ENCODE measurements at regions not wholly inside any gene's neighbourhood (a gene's known extent, or its start where the extent isn't known, plus 50 kb on each side); places are given as distances from the start of the nearest gene placed in this dataset.
A peak's percentile ranks its signal among the peaks of the same experiment; 100 is the strongest.

DNA sequence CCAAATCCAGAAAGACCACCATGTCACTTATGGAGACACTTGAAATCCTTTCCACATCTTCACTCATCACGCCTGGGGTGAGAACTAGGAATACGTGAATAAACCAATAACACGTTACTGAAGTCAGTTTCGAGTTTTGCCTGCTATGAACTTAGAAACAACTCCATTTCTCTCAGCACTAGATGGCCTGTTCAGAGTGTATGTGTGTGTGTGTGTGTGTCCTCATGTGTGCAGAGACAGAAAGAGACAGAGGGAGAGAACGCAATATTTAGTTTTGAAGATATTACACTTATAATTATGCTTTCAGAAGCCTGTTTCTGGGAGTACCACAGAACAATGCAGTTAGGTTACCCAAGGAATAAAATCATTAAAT lies 81.2 kb upstream of the CCN6 start:
- no peak for DNase-seq
- no peaks in the 10 kb centered on the region for H3K27me3 ChIP-seq (ENCODE audit: insufficient read depth, low read depth, severe bottlenecking)
- no peak overlapping the region for H3K27ac ChIP-seq
- H3K36me3 ChIP-seq: no peaks in the 10 kb centered on the region
- TF ChIP-seq, protein P1, sequence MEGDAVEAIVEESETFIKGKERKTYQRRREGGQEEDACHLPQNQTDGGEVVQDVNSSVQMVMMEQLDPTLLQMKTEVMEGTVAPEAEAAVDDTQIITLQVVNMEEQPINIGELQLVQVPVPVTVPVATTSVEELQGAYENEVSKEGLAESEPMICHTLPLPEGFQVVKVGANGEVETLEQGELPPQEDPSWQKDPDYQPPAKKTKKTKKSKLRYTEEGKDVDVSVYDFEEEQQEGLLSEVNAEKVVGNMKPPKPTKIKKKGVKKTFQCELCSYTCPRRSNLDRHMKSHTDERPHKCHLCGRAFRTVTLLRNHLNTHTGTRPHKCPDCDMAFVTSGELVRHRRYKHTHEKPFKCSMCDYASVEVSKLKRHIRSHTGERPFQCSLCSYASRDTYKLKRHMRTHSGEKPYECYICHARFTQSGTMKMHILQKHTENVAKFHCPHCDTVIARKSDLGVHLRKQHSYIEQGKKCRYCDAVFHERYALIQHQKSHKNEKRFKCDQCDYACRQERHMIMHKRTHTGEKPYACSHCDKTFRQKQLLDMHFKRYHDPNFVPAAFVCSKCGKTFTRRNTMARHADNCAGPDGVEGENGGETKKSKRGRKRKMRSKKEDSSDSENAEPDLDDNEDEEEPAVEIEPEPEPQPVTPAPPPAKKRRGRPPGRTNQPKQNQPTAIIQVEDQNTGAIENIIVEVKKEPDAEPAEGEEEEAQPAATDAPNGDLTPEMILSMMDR (IDR thresholded peaks at IDR 0.05; ENCODE audit: low read depth, low read length): no peak
- no peaks in the 10 kb centered on the region for H3K9me3 ChIP-seq (ENCODE audit: severe bottlenecking)
- H3K4me3 ChIP-seq (ENCODE audit: low read depth, low read length): no peak overlapping the region

DNA sequence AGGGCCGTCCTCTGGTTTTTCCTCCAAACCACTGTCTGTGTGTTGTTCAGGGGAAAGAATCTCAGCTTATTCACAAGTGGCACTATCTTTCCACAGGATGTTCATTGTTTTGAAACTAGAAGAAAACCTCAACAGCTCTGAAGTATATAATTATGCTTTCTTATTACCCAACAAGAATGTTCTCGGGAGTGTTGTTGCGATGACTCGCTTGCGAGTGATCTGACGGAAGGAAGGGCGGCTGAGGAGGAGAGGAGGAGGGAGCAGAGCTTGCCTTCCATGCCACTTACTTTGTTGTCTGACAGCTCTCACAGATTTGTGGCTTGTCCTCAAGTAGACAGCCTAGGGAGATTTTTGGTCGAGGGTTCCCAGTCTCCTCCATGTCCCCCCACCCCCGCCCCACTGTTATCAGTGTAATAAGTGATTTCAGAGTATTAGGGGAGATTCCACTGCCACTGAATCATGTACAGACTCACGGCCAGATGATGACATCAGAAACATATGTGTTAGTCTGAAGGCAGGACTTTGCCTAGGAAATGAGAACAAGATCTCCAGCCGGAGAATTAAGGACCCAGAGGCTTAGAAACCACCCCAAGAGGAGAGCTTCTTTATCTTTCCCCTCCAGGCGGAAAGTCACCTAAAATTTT lies 80.7 kb upstream of the CCN6 start:
- TF ChIP-seq, protein P1 (IDR thresholded peaks at IDR 0.05; ENCODE audit: low read depth, low read length): no peak
- peak; percentile 33 for DNase-seq
- Histone ChIP-seq H3K27me3 (ENCODE audit: insufficient read depth, low read depth, severe bottlenecking) (no peaks in the 10 kb centered on the region), H3K27ac (no peak overlapping the region), H3K36me3 (no peaks in the 10 kb centered on the region), H3K4me3 (ENCODE audit: low read depth, low read length) (no peak overlapping the region; the same call in 1 of the 2 replicates), H3K9me3 (ENCODE audit: severe bottlenecking) (no peaks in the 10 kb centered on the region)

DNA sequence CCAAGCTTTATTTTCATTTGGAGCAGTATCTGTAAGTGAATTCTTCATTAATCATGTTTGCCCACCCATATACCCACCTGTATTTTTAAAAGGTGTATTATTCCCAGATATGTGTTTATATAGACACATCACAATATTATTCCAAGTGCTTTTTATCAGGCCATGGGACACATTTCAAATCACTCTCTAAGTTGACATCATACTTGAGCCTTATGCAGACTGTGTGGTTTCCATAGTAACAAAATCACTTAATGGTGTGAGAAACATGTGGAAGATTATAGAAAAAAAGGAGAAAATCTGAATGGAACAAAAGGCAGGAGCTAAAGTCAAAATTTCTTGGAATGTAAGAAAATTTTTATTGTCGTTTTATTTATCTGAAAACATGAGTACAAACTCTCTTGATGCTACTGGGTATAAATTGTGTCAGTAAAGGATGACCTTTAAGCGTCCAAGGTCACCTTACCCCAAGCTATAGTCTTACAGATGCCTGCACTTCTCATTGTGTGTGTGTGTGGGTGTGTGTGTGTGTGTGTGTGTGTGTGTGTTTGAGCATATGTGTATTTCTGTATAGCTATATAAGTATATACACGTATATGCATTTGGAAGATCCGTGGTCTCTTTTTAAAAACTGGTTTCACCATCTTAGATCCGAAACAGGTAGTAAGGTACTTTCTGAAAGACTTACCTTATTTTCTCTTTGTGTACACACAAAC lies 79.8 kb upstream of the CCN6 start:
- Histone ChIP-seq H3K27me3 (ENCODE audit: insufficient read depth, low read depth, severe bottlenecking) (no peaks in the 10 kb centered on the region), H3K36me3 (no peaks in the 10 kb centered on the region), H3K9me3 (ENCODE audit: severe bottlenecking) (no peaks in the 10 kb centered on the region), H3K27ac (no peak overlapping the region; the same call in 1 of the 2 replicates), H3K4me3 (ENCODE audit: low read depth, low read length) (no peak overlapping the region)
- DNase-seq: no peak
- TF ChIP-seq, protein P1 (IDR thresholded peaks at IDR 0.05; ENCODE audit: low read depth, low read length): no peak

DNA sequence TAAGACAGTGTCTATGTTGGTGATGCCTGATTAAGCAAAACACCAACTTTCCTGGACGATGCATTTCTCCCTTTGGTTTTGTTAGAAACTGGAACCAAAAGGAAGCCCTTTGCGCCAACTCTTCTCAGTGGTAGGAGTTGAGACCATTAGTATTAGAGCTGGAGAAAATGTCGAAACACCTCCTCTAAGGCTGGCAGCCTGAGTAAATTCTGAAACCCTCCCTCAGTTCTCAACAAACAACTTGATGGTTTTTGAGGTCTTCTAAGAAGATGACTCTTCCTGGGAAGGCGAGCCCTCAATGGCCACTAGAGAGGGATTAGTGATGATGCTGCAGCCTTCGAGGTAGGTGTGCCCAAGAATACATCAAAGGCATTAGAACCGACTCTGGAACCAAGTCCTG lies 78.4 kb upstream of the CCN6 start:
- TF ChIP-seq, protein P1 (IDR thresholded peaks at IDR 0.05; ENCODE audit: low read depth, low read length): no peak
- Histone ChIP-seq H3K27me3 (ENCODE audit: insufficient read depth, low read depth, severe bottlenecking) (no peaks in the 10 kb centered on the region), H3K9me3 (ENCODE audit: severe bottlenecking) (no peaks in the 10 kb centered on the region), H3K36me3 (no peaks in the 10 kb centered on the region), H3K27ac (no peak overlapping the region), H3K4me3 (ENCODE audit: low read depth, low read length) (no peak overlapping the region)
- DNase-seq: no peak

DNA sequence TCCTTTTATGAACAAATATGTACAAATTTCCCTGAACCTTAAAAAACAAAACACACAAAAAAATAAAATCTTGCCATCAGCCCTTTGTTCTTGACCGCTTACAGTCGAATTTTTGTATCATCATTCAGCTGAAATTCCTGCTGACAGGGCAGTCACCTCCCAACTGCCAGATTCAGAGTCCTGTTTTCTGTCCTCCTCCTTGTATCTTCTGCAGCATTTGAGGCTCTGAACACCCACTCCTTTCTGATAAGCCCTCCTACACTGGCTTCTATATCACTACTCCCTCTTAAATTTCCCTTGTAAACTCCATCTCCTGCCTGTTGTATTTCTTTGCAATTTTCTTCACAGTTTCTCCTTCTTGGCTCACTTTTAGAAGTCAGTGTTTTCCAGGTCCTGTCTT lies 77.8 kb upstream of the CCN6 start:
- TF ChIP-seq, protein P1 (IDR thresholded peaks at IDR 0.05; ENCODE audit: low read depth, low read length): no peak
- Histone ChIP-seq H3K9me3 (ENCODE audit: severe bottlenecking) (no peaks in the 10 kb centered on the region), H3K36me3 (no peaks in the 10 kb centered on the region), H3K4me3 (ENCODE audit: low read depth, low read length) (no peak overlapping the region), H3K27me3 (ENCODE audit: insufficient read depth, low read depth, severe bottlenecking) (no peaks in the 10 kb centered on the region), H3K27ac (no peak overlapping the region)
- no peak for DNase-seq

Data from WERI-Rb-1 (cell line).